Liver (tissue), 8 donors: ENCODE measurements at regions not wholly inside any gene's neighbourhood (a gene's known extent, or its start where the extent isn't known, plus 50 kb on each side); places are given as distances from the start of the nearest gene placed in this dataset.

Experiments used
- DNase-seq: peaks from one replicate; pipeline ENCODE4 v3.0.0-alpha.2; 2017; ENCODE audit warnings: low spot score
- H3K27ac ChIP-seq, 2 donors: one replicate each; pipeline ENCODE4 v1.7.0; 2013; ENCODE audit warnings: inconsistent platforms in 2 of 2, low read length in 2 of 2, control low read depth in 1 of 2, low read depth in 1 of 2, mild to moderate bottlenecking in 1 of 2
- H3K27me3 ChIP-seq, 4 donors: one replicate each; pipeline versions ENCODE4 v1.6.1 to v1.7.0; 2013; ENCODE audit warnings: low read length in 3 of 4, inconsistent platforms in 1 of 4, mild to moderate bottlenecking in 1 of 4, moderate library complexity in 1 of 4; ENCODE audit not compliant: control insufficient read depth in 4 of 4, insufficient read depth in 4 of 4
- H3K36me3 ChIP-seq, 4 donors: one replicate each; pipeline versions ENCODE4 v1.6.1 to v1.7.0; 2013; ENCODE audit warnings: low read length in 3 of 4, mild to moderate bottlenecking in 3 of 4, low read depth in 1 of 4, moderate library complexity in 1 of 4; ENCODE audit not compliant: control insufficient read depth in 4 of 4, insufficient read depth in 3 of 4
- H3K4me1 ChIP-seq, 4 donors: one replicate each; pipeline versions ENCODE4 v1.6.1 to v1.7.0; 2013; ENCODE audit warnings: low read length in 3 of 4, mild to moderate bottlenecking in 3 of 4, moderate library complexity in 1 of 4; ENCODE audit not compliant: control insufficient read depth in 4 of 4, insufficient read depth in 4 of 4
- H3K4me3 ChIP-seq, 3 donors: one replicate each; pipeline versions ENCODE4 v1.6.1 to v1.7.0; 2013; ENCODE audit warnings: low read length in 3 of 3, control low read depth in 1 of 3, low read depth in 1 of 3, mild to moderate bottlenecking in 1 of 3
- H3K9ac ChIP-seq, 2 donors: one replicate each; pipeline ENCODE4 v1.7.0; 2013; ENCODE audit warnings: low read length in 2 of 2, mild to moderate bottlenecking in 2 of 2, moderate library complexity in 2 of 2, control low read depth in 1 of 2, low read depth in 1 of 2
- H3K9me3 ChIP-seq, 4 donors: one replicate each; pipeline versions ENCODE4 v1.6.1 to v1.7.0; 2013; ENCODE audit warnings: low read length in 3 of 4; ENCODE audit not compliant: control insufficient read depth in 4 of 4
- ATF3 ChIP-seq: IDR thresholded peaks from 2 replicates; pipeline ENCODE4 v1.6.1; 2016; ENCODE audit warnings: antibody characterized with exemption
- CTCF ChIP-seq: fragments of 150-350 bp; IDR thresholded peaks from 2 replicates; pipeline ENCODE4 v1.5.1; 2017; ENCODE audit warnings: improper control_type of control experiment, low read depth, low read length; ENCODE audit not compliant: missing input control
- EGR1 ChIP-seq, 2 donors: IDR thresholded peaks; 2 replicates each; pipeline ENCODE4 v1.6.1; 2016 to 2018; ENCODE audit warnings: antibody characterized with exemption in 2 of 2, low read depth in 2 of 2
- FOXA1 ChIP-seq: IDR thresholded peaks from 2 replicates; pipeline ENCODE4 v1.6.1; 2016; ENCODE audit warnings: antibody characterized with exemption
- GABPA ChIP-seq, 2 donors: IDR thresholded peaks in 1 of 2; conservative IDR thresholded peaks in 1 of 2; 2 replicates each; pipeline ENCODE4 v1.6.1; 2016; ENCODE audit warnings: antibody characterized with exemption in 2 of 2, mild to moderate bottlenecking in 1 of 2, moderate library complexity in 1 of 2
- HNF4A ChIP-seq, 2 donors: conservative IDR thresholded peaks; 2 replicates each; pipeline ENCODE4 v1.6.1; 2016; ENCODE audit warnings: antibody characterized with exemption in 2 of 2, mild to moderate bottlenecking in 2 of 2
- HNF4G ChIP-seq: IDR thresholded peaks from 2 replicates; pipeline ENCODE4 v1.6.1; 2016; ENCODE audit warnings: antibody characterized with exemption
- JUND ChIP-seq, 2 donors: IDR thresholded peaks; 2 replicates each; pipeline ENCODE4 v1.6.1; 2016; ENCODE audit warnings: antibody characterized with exemption in 2 of 2
- MAX ChIP-seq: IDR thresholded peaks from 2 replicates; pipeline ENCODE4 v1.6.1; 2016; ENCODE audit warnings: antibody characterized with exemption
- NR2F2 ChIP-seq: IDR thresholded peaks from 2 replicates; pipeline ENCODE4 v1.6.1; 2016; ENCODE audit warnings: antibody characterized with exemption
- RAD21 ChIP-seq, 2 donors: IDR thresholded peaks; 2 replicates each; pipeline ENCODE4 v1.6.1; 2016; ENCODE audit warnings: antibody characterized with exemption in 2 of 2, mild to moderate bottlenecking in 2 of 2
- REST ChIP-seq: IDR thresholded peaks from 2 replicates; pipeline ENCODE4 v1.6.1; 2016; ENCODE audit warnings: antibody characterized with exemption, mild to moderate bottlenecking
- RXRA ChIP-seq, 2 donors: IDR thresholded peaks; 2 replicates each; pipeline ENCODE4 v1.6.1; 2017 to 2018; ENCODE audit warnings: antibody characterized with exemption in 2 of 2, mild to moderate bottlenecking in 1 of 2
- SP1 ChIP-seq: IDR thresholded peaks from 2 replicates; pipeline ENCODE4 v1.6.1; 2018; ENCODE audit warnings: antibody characterized with exemption, mild to moderate bottlenecking
- TAF1 ChIP-seq: conservative IDR thresholded peaks from 2 replicates; pipeline ENCODE4 v1.6.1; 2016; ENCODE audit warnings: antibody characterized with exemption, mild to moderate bottlenecking
- YY1 ChIP-seq: IDR thresholded peaks from 2 replicates; pipeline ENCODE4 v1.6.1; 2016; ENCODE audit warnings: antibody characterized with exemption, mild to moderate bottlenecking
- ZBTB33 ChIP-seq: IDR thresholded peaks from 2 replicates; pipeline ENCODE4 v1.6.1; 2016; ENCODE audit warnings: antibody characterized with exemption
- WGBS: extraction: QIAGEN DNeasy Blood & Tissue Kit; methylation state at CpG from one replicate; pipeline ENCODE4 v1.1.7; 2013; 5-methylcytosine and 5-hydroxymethylcytosine counted together
- donor health status: healthy.
- donor health status: healthy.
- donor health status: healthy.
- donor health status: healthy.
- donor health status: healthy.

GRCh38 chr16:47826070-47826469 lies 329.7 kb downstream of the ABCC12 start:
- no peak overlapping the region for H3K4me3 ChIP-seq
- no peaks in the 10 kb centered on the region for H3K27me3 ChIP-seq
- WGBS, result 74% methylated on average over 4 of the region's 4 CpGs
- H3K27ac ChIP-seq, result no peak overlapping the region
- DNase-seq, result no peak
- TF ChIP-seq YY1, result no peak
- TF ChIP-seq REST, result no peak
- TF ChIP-seq RAD21 (IDR thresholded peaks at IDR 0.05), result no peak
- TF ChIP-seq NR2F2, result no peak
- no peak for TF ChIP-seq RXRA (IDR thresholded peaks at IDR 0.05)
- TF ChIP-seq EGR1 (IDR thresholded peaks at IDR 0.05; ENCODE audit: low read depth in 2 of 2), result no peak
- no peak for TF ChIP-seq ATF3
- TF ChIP-seq TAF1, result no peak
- no peak for TF ChIP-seq ZBTB33
- no peak for TF ChIP-seq HNF4G
- TF ChIP-seq FOXA1, result no peak
- no peak for TF ChIP-seq HNF4A (conservative IDR thresholded peaks at IDR 0.05)
- TF ChIP-seq JUND (IDR thresholded peaks at IDR 0.05), result no peak
- no peak for TF ChIP-seq MAX
- no peaks in the 10 kb centered on the region for H3K4me1 ChIP-seq
- H3K9ac ChIP-seq, result no peak overlapping the region
- peaks cover 0 to 3% (median 1%) of the 10 kb centered on the region in 4 donors for H3K9me3 ChIP-seq
- no peaks in the 10 kb centered on the region for H3K36me3 ChIP-seq

GRCh38 chr16:47817048-47817447 lies 338.7 kb downstream of the ABCC12 start:
- Histone ChIP-seq H3K9ac (no peak overlapping the region), H3K9me3 (peaks cover 0 to 2% (median 0%) of the 10 kb centered on the region in 4 donors), H3K27ac (no peak overlapping the region), H3K4me3 (no peak overlapping the region), H3K4me1 (no peaks in the 10 kb centered on the region), H3K27me3 (peaks cover 0 to 3% (median 0%) of the 10 kb centered on the region in 4 donors), H3K36me3 (no peaks in the 10 kb centered on the region)
- DNase-seq, result no peak
- 81% methylated on average over 4 of the region's 4 CpGs for WGBS
- no peak for TF ChIP-seq ATF3
- TF ChIP-seq HNF4G, result no peak
- TF ChIP-seq CTCF, result no peak
- TF ChIP-seq HNF4A (conservative IDR thresholded peaks at IDR 0.05), result no peak
- no peak for TF ChIP-seq JUND (IDR thresholded peaks at IDR 0.05)
- no peak for TF ChIP-seq GABPA (IDR thresholded peaks at IDR 0.05 in 1 of 2, conservative IDR thresholded peaks at IDR 0.05 in 1 of 2)
- no peak for TF ChIP-seq ZBTB33
- TF ChIP-seq SP1, result no peak
- no peak for TF ChIP-seq REST
- TF ChIP-seq FOXA1, result no peak
- TF ChIP-seq RXRA (IDR thresholded peaks at IDR 0.05), result no peak
